ENCODE measurements at regions not wholly inside any gene's neighbourhood (a gene's known extent, or its start where the extent isn't known, plus 50 kb on each side); places are given as distances from the start of the nearest gene placed in this dataset.

GRCh38 chr4:111595456-111595855 is 549.8 kb upstream of the FAM241A start:
- DNase-seq (ENCODE audit: low spot score) = no peak

- DNase-seq (ENCODE audit: low spot score) = no peak
Measured at GRCh38 chr4:111596491-111596890, 548.8 kb upstream of the FAM241A start.

- DNase-seq (ENCODE audit: low spot score) = peak; percentile 18
Measured at GRCh38 chr4:111601671-111602070, 543.6 kb upstream of the FAM241A start.

GRCh38 chr4:111602848-111603247 is 542.4 kb upstream of the FAM241A start:
- peak; percentile 6 for DNase-seq (ENCODE audit: low spot score)

- no peak for DNase-seq (ENCODE audit: low spot score)
Measured at GRCh38 chr4:111605111-111605510, 540.1 kb upstream of the FAM241A start.

GRCh38 chr4:111610681-111611080 is 534.6 kb upstream of the FAM241A start:
- no peak for DNase-seq (ENCODE audit: low spot score)

- DNase-seq (ENCODE audit: low spot score) = no peak
Measured at GRCh38 chr4:111618908-111619307, 526.3 kb upstream of the FAM241A start.

GRCh38 chr4:111628437-111628836 is 516.8 kb upstream of the FAM241A start:
- no peak for DNase-seq (ENCODE audit: low spot score)

- DNase-seq (ENCODE audit: low spot score) = peak; percentile 49
Measured at GRCh38 chr4:111630705-111631104, 514.5 kb upstream of the FAM241A start.

- no peak for DNase-seq (ENCODE audit: low spot score)
Measured at GRCh38 chr4:111631215-111631999, 513.8 kb upstream of the FAM241A start.

- DNase-seq (ENCODE audit: low spot score) = peak; percentile 26
Measured at GRCh38 chr4:111632641-111633151, 512.6 kb upstream of the FAM241A start.

GRCh38 chr4:111633663-111634266 is 511.5 kb upstream of the FAM241A start:
- DNase-seq (ENCODE audit: low spot score) = no peak

GRCh38 chr4:111635646-111636045 is 509.6 kb upstream of the FAM241A start:
- DNase-seq (ENCODE audit: low spot score) = no peak

- DNase-seq (ENCODE audit: low spot score) = no peak
Measured at GRCh38 chr4:111636961-111637585, 508.2 kb upstream of the FAM241A start.

- peak; percentile 11 for DNase-seq (ENCODE audit: low spot score)
Measured at GRCh38 chr4:111639120-111639690, 506.0 kb upstream of the FAM241A start.

- DNase-seq (ENCODE audit: low spot score) = peak; percentile 24
Measured at GRCh38 chr4:111639876-111640275, 505.4 kb upstream of the FAM241A start.

GRCh38 chr4:111641813-111642579 is 503.3 kb upstream of the FAM241A start:
- peak; percentile 76 for DNase-seq (ENCODE audit: low spot score)

GRCh38 chr4:111648056-111648455 is 497.2 kb upstream of the FAM241A start:
- no peak for DNase-seq (ENCODE audit: low spot score)

GRCh38 chr4:111649308-111649707 is 495.9 kb upstream of the FAM241A start:
- DNase-seq (ENCODE audit: low spot score) = no peak

- DNase-seq (ENCODE audit: low spot score) = no peak
Measured at GRCh38 chr4:111650146-111650545, 495.1 kb upstream of the FAM241A start.

GRCh38 chr4:111650674-111651086 is 494.6 kb upstream of the FAM241A start:
- DNase-seq (ENCODE audit: low spot score) = no peak

- no peak for DNase-seq (ENCODE audit: low spot score)
Measured at GRCh38 chr4:111652236-111652635, 493.0 kb upstream of the FAM241A start.

Measured in GM03348 (cell line).